ENCODE measurements at regions not wholly inside any gene's neighbourhood (a gene's known extent, or its start where the extent isn't known, plus 50 kb on each side); places are given as distances from the start of the nearest gene placed in this dataset.
"Not testable (repeated sequence)": the region's sequence is repeated elsewhere in the genome, so short reads cannot be mapped to it uniquely, and the experiment has no call there.

DNA sequence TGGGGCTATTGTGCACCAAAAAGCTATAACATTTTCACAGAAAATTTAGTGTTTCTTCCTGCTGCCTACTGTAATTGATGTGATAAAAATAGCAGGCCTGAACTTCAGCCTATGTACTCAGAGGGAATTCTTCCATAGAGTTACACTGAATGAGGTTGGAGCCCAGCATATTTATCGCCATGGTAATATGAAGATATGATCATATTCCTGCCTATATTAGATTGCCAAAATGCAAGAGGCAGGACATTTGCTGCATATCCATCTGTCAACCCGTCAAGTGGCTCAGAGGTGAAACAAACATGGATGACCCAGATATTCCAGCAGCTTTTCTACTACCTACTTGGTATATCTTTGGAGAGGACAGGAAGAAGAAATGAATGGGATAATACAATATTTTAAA lies 1150.6 kb downstream of the TBL1XR1 start:
- H3K4me3 Mint-ChIP-seq = no peak overlapping the region
- peaks cover 0 to 14% (median 5%) of the 10 kb centered on the region in 3 donors for H3K9me3 Mint-ChIP-seq
- H3K36me3 Mint-ChIP-seq = no peaks in the 10 kb centered on the region
- H3K4me1 Mint-ChIP-seq = no peaks in the 10 kb centered on the region
- H3K27me3 Mint-ChIP-seq = no peaks in the 10 kb centered on the region
- no peak overlapping the region for H3K27ac Mint-ChIP-seq

DNA sequence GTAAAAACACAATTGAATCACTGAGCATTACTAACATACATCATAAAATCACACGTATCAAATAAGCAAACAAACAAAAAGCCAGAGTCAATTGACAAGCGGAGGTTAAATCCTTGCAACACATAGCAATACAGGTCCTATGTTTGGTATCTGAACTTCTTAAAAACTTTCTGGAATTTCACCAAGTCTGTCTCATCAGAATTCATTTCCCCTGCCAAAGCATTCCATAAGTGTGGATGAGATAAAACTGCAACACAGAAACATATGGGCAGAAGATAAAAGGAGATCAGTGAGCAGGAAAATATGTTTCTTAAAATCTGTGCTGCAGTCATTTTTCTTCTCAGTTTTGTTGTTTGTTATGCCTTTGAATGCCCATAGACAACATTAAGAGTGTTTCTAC lies 1155.5 kb downstream of the TBL1XR1 start:
- peaks cover under 1 to 18% (median 4%) of the 10 kb centered on the region in 3 donors for H3K9me3 Mint-ChIP-seq
- H3K4me1 Mint-ChIP-seq = no peaks in the 10 kb centered on the region
- H3K27me3 Mint-ChIP-seq = no peaks in the 10 kb centered on the region
- no peak overlapping the region for H3K27ac Mint-ChIP-seq
- H3K4me3 Mint-ChIP-seq = no peak overlapping the region
- H3K36me3 Mint-ChIP-seq = no peaks in the 10 kb centered on the region

DNA sequence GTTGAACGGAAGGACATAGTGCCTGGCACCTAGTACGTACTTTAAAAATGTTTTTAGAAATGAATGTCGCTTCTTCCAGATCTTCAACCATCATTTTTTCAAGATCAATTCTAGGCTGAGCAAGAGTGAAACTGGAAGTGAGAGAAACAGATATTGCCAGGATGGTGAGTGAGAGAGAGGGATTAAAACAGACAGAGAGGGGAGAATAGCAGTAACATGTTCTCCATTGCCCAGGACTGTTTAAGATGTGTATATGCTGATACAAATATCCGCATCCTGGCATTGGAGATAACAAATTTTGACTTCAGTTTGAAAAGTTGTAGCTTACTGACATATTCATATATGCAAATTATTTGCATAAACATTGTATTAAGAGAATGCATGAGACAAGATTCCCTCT lies 1156.1 kb downstream of the TBL1XR1 start:
- no peaks in the 10 kb centered on the region for H3K36me3 Mint-ChIP-seq
- H3K4me1 Mint-ChIP-seq = no peaks in the 10 kb centered on the region
- peaks cover 4 to 19% (median 6%) of the 10 kb centered on the region in 3 donors for H3K9me3 Mint-ChIP-seq
- H3K27ac Mint-ChIP-seq = no peak overlapping the region
- H3K27me3 Mint-ChIP-seq = no peaks in the 10 kb centered on the region
- no peak overlapping the region for H3K4me3 Mint-ChIP-seq

DNA sequence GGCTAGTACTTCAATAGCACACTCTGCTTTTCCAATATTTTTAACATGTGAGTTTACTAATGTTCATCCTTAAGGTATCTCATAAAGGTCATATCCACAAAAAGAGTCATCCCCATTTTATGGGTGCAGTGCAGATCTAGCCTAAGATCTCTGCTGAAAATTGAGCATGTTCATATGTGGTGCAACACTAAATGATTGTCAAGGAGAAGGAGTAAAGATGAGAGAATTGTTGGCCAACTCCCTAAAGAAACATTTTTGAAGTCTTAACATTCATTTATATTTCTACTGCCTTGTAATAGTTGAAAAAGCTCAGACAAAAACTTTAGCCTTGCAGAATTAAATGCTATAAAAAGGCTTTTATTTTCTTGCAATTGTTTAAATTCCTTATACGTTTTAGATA lies 1159.6 kb downstream of the TBL1XR1 start:
- Mint-ChIP-seq H3K27ac (no peak overlapping the region), H3K27me3 (no peaks in the 10 kb centered on the region), H3K4me3 (no peak overlapping the region), H3K9me3 (peaks cover 1 to 22% (median 11%) of the 10 kb centered on the region in 3 donors), H3K4me1 (no peaks in the 10 kb centered on the region), H3K36me3 (no peaks in the 10 kb centered on the region)

DNA sequence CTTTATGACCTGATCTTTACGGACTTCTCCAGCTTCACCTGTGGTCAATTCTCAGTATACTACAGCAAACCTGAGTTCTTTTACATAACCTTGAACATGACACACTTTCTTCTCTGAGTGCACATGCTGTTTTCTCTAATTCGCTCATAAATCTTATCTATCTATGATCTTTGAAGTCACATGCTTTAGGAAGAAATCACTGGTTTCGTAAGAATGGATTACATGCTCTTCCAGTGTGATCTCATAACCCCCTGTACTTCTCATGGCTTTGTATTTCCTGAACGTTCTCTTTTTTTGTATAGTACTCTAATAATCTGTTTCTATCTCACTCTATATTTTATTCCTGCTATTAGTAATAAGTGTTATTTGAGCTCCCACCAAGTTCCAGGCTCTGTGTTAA lies 1165.2 kb downstream of the TBL1XR1 start:
- H3K4me1 Mint-ChIP-seq = no peaks in the 10 kb centered on the region
- H3K27me3 Mint-ChIP-seq = no peaks in the 10 kb centered on the region
- H3K9me3 Mint-ChIP-seq = peaks cover 0 to 15% (median 14%) of the 10 kb centered on the region in 3 donors
- H3K4me3 Mint-ChIP-seq = no peak overlapping the region
- no peak overlapping the region for H3K27ac Mint-ChIP-seq
- no peaks in the 10 kb centered on the region for H3K36me3 Mint-ChIP-seq

DNA sequence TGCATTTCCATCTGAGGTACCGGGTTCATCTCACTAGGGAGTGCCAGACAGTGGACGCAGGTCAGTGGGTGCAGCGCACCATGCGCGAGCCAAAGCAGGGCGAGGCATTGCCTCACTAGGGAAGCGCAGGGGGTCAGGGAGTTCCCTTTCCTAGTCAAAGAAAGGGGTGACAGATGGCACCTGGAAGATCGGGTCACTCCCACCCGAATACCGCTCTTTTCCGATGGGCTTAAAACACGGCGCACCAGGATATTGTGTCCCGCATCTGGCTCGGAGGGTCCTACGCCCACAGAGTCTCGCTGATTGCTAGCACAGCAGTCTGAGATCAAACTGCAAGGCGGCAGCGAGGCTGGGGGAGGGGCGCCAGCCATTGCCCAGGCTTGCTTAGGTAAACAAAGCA lies 1157.1 kb downstream of the NAALADL2 start:
- H3K27ac Mint-ChIP-seq, H3K4me3 Mint-ChIP-seq, H3K27me3 Mint-ChIP-seq, H3K9me3 Mint-ChIP-seq, H3K4me1 Mint-ChIP-seq, H3K36me3 Mint-ChIP-seq: not testable (repeated sequence)

DNA sequence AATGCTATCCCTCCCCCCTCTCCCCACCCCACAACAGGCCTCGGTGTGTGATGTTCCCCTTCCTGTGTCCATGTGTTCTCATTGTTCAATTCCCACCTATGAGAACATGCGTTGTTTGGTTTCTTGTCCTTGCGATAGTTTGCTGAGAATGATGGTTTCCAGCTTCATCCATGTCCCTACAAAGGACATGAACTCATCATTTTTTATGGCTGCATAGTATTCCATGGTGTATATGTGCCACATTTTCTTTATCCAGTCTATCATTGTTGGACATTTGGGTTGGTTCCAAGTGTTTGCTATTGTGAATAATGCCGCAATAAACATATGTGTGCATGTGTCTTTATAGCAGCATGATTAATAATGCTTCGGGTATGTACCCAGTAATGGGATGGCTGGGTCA lies 1156.1 kb downstream of the NAALADL2 start:
- not testable (repeated sequence) for H3K36me3 Mint-ChIP-seq, H3K4me3 Mint-ChIP-seq, H3K4me1 Mint-ChIP-seq, H3K9me3 Mint-ChIP-seq, H3K27me3 Mint-ChIP-seq, H3K27ac Mint-ChIP-seq

DNA sequence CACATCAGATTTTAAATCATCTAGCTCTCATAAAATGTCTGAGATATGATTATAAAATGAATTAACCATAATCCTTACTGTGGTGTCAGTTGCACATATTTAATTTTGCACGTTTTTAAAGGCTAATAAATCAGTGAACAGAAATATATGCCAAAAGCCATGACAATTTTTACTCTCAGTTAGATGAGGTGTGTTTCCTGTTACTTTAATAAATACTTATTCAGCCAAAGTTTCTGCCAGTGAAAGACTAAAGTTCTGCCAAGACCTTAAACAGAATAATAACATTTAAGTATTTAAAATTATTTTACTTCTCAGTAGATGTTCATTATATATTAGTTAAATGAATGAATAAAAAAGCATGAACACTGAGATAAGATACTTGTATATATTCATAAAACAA lies 1150.1 kb downstream of the NAALADL2 start:
- Mint-ChIP-seq H3K27ac (no peak overlapping the region), H3K9me3 (peaks cover 0 to 4% (median 0%) of the 10 kb centered on the region in 3 donors), H3K36me3 (no peaks in the 10 kb centered on the region), H3K27me3 (no peaks in the 10 kb centered on the region), H3K4me1 (no peaks in the 10 kb centered on the region), H3K4me3 (no peak overlapping the region)

DNA sequence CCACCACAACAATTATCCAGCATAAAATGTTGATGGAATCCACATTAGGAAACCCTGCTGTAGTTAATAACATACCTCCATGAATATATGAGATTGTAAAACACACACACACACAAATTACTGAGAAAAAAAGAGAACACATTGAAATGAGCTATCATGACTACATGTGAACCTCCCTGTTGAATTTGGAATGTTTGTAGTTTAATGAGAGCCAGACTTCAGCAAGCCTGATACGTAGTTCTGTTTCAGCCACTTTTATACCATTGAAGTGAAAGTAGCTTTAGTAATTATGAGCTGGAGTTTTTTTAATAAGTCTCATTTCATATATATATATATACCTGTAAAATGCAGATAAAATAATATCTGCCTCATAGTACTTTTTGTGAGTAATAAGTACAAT lies 1146.4 kb downstream of the NAALADL2 start:
- Mint-ChIP-seq H3K36me3 (no peaks in the 10 kb centered on the region), H3K4me3 (no peak overlapping the region), H3K27me3 (no peaks in the 10 kb centered on the region), H3K4me1 (no peaks in the 10 kb centered on the region), H3K9me3 (peaks cover 0 to 2% (median 0%) of the 10 kb centered on the region in 3 donors), H3K27ac (no peak overlapping the region)

DNA sequence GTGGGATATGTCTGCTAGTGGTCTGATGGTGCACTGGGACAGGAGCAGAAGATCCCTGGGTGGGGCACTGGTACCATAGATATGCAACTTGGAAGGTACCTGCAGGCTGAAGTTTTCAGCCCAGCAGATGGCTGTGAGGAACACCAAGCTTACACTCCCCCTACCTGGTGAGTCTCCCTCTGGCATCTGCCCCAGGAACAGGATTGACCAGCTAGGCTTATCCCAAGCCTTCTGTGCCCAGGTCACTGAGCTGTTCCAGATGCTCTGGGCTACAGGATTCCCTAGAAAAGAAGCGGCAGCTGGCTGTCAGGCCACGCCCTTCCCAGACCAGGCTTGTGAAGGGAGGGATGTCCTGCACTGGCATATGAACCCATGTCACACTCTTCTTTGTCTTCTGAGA lies 1130.0 kb downstream of the NAALADL2 start:
- Mint-ChIP-seq H3K27me3 (no peaks in the 10 kb centered on the region), H3K4me1 (no peaks in the 10 kb centered on the region), H3K9me3 (peaks cover 2 to 14% (median 2%) of the 10 kb centered on the region in 3 donors), H3K36me3 (no peaks in the 10 kb centered on the region), H3K27ac (no peak overlapping the region), H3K4me3 (no peak overlapping the region)

DNA sequence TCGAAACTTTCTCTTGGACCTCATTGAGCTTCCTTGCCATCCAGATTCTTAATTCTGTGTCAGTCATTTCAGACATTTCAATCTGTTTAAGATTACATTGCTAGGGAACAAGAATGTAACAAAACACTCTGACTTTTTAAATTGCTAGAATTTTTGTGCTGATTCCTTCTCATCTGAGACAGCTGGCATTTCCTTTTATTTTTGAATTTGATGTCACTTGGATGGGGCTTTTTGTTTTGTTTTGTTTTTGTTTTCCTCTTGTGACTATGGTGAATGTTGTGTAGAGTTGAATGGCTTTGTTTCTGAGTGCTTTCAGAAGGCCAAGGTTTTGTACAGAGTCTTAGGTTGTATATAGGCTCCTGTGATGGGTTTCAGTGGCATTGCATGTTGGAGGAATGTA lies 1129.3 kb downstream of the NAALADL2 start:
- H3K27ac Mint-ChIP-seq = no peak overlapping the region

DNA sequence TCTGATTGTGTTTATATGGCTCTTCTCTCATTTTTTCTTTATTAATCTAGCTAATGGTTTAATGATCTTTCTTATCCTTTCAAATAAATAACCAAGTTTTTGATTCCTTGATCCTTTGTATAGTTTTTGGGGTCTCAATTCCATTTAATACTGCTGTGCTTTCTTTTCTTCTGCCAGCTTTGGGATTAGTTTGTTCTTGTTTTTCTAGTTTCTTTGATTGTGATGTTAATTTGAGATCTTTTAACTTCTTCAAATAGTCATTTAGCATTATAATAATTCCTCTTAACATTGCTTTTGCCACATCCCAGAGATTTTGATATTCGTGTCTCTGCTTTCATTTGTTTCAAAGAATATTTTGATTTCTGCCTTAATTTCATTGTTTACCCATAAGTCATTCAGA lies 1126.6 kb downstream of the NAALADL2 start:
- Mint-ChIP-seq H3K9me3 (peaks cover 2 to 14% (median 3%) of the 10 kb centered on the region in 3 donors), H3K27me3 (no peaks in the 10 kb centered on the region), H3K27ac (no peak overlapping the region), H3K4me3 (no peak overlapping the region), H3K36me3 (no peaks in the 10 kb centered on the region), H3K4me1 (no peaks in the 10 kb centered on the region)

More for the DNA sequence above, 1129.3 kb downstream of the NAALADL2 start:
- no peaks in the 10 kb centered on the region for H3K27me3 Mint-ChIP-seq
- H3K4me3 Mint-ChIP-seq = no peak overlapping the region
- H3K36me3 Mint-ChIP-seq = no peaks in the 10 kb centered on the region
- H3K4me1 Mint-ChIP-seq = no peaks in the 10 kb centered on the region
- peaks cover 2 to 14% (median 2%) of the 10 kb centered on the region in 3 donors for H3K9me3 Mint-ChIP-seq

DNA sequence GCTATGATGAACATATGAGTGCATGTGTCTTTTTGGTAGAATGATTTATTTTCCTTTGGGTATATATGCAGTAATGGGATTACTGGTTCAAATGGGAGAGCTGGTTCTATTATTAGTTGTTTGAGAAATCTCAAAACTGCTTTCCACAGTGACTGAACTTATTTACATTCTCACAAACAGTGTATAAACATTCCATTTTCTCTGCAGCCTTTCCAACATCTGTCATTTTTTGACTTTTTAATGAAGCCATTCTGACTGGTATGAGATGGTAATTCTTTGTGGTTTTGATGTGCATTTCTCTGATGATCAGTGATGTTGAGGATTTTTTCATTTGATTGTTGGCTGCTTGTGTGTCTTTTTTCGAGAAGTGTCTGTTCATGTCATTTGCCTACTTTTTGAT lies 1124.2 kb downstream of the NAALADL2 start:
- Mint-ChIP-seq H3K9me3 (peaks cover 3 to 14% (median 4%) of the 10 kb centered on the region in 3 donors), H3K27ac (no peak overlapping the region), H3K27me3 (no peaks in the 10 kb centered on the region), H3K4me1 (no peaks in the 10 kb centered on the region), H3K4me3 (no peak overlapping the region), H3K36me3 (no peaks in the 10 kb centered on the region)

DNA sequence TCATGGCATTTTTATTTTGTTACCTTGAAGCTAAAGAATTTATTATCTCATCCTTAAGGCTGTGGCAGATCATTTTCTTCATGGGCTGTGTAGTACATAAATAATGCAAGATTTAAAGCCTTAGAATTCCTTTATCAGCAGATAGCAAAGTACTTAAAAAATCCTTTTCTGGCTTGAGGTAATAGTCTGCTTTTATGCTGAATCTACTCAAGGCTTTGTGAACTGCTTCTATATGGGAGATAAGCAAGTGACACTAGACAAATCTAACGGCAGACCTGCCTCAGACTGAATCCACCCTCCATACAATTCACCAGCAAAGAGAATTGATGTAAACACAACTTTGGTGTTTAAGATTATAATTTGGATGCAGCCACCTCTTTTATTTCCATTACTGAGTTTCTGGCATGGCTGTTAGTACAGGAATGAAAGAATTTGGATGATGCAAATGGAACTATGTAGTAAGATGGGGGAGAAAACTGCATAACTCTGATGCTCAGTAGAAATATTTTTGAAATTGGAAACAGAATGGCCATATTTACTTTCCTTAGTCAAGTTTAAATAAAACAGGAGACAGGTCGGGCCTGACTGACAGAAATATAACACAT lies 1121.5 kb downstream of the NAALADL2 start:
- Mint-ChIP-seq H3K27me3 (no peaks in the 10 kb centered on the region), H3K4me1 (no peaks in the 10 kb centered on the region), H3K27ac (no peak overlapping the region), H3K9me3 (peaks cover 3 to 7% (median 6%) of the 10 kb centered on the region in 3 donors), H3K36me3 (no peaks in the 10 kb centered on the region), H3K4me3 (no peak overlapping the region)

DNA sequence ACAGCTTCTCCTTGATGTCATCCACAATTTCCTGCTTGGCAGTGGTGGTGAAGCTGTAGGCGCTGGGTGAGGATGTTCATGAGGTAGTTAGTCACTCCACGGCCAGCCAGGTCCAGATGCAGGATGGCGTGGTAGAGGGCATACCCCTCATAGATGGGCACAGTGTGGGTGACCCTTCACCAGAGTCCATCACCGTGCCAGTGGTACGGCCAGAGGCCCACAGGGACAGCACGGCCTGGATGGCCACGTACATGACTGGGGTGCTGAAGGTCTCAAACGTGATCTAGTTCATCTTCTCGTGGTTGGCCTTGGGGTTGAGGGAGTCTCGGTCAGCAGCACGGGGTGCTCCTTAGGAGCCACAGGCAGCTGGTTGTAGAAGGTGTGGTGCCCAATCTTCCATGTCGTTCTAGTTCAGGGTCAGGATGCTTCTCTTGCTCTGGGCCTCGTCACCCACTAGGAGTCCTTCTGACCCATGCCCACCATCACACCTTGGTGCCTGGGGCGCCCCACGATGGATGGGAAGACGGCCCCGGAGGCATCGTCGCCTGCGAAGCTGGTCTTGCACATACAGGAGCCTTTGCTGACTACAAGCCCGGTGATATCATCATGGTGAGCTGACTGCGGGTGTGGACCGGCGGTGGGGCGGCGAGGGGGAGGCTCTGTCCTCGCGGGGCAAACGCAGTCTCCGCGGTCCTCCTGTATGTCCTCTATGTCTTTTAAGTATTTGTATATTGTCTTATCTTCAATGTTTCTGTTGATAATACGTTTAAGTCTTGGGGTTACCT lies 1119.0 kb downstream of the NAALADL2 start:
- H3K27me3 Mint-ChIP-seq = no peaks in the 10 kb centered on the region
- H3K4me3 Mint-ChIP-seq = no peak overlapping the region
- H3K9me3 Mint-ChIP-seq = peaks cover 2 to 6% (median 4%) of the 10 kb centered on the region in 3 donors
- H3K4me1 Mint-ChIP-seq = no peaks in the 10 kb centered on the region
- no peaks in the 10 kb centered on the region for H3K36me3 Mint-ChIP-seq
- peak overlapping the region in 1 of 3 donors; percentile 77 for H3K27ac Mint-ChIP-seq

DNA sequence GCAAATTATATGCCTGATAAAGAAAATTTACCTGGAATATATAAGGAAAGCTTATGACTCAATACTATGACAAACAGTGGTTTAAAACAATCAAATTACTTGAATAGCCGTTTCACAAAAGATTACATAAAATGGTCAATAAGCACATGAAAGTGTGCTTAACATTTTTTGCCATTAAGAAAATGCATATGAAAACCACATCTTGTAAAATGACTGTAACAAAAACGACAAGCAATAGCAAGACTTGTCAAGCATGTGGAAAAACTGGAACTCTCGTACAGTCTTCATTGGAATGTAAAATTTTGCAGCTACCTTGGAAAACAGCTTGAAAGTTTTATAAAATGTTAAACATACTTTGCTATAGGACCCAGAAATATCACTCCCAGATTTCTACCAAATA lies 1110.3 kb downstream of the NAALADL2 start:
- Mint-ChIP-seq H3K4me3 (no peak overlapping the region), H3K4me1 (no peaks in the 10 kb centered on the region), H3K27ac (no peak overlapping the region), H3K36me3 (no peaks in the 10 kb centered on the region), H3K9me3 (peaks cover 4 to 21% (median 9%) of the 10 kb centered on the region in 3 donors), H3K27me3 (no peaks in the 10 kb centered on the region)
